OCI-LY1 (cell line): ENCODE measurements at regions not wholly inside any gene's neighbourhood (a gene's known extent, or its start where the extent isn't known, plus 50 kb on each side); places are given as distances from the start of the nearest gene placed in this dataset.

Source experiments
- EZH2 ChIP-seq: fragments of 200-600 bp; sonication (generic), shearing (Covaris generic); IDR thresholded peaks from 2 replicates; pipeline ENCODE4 v1.8.0; 2017; ENCODE audit warnings: borderline replicate concordance, mixed run types, mild to moderate bottlenecking, antibody characterized with exemption, low read length, moderate library complexity, mixed read lengths
- TF ChIP-seq, protein P1 (sequence below): fragments of 200-600 bp; sonication (generic), shearing (Covaris generic); IDR thresholded peaks from 2 replicates; pipeline ENCODE4 v1.5.1; 2017; ENCODE audit warnings: mild to moderate bottlenecking, antibody characterized with exemption, low read length, moderate library complexity, mixed read lengths

- TF ChIP-seq, protein P1, sequence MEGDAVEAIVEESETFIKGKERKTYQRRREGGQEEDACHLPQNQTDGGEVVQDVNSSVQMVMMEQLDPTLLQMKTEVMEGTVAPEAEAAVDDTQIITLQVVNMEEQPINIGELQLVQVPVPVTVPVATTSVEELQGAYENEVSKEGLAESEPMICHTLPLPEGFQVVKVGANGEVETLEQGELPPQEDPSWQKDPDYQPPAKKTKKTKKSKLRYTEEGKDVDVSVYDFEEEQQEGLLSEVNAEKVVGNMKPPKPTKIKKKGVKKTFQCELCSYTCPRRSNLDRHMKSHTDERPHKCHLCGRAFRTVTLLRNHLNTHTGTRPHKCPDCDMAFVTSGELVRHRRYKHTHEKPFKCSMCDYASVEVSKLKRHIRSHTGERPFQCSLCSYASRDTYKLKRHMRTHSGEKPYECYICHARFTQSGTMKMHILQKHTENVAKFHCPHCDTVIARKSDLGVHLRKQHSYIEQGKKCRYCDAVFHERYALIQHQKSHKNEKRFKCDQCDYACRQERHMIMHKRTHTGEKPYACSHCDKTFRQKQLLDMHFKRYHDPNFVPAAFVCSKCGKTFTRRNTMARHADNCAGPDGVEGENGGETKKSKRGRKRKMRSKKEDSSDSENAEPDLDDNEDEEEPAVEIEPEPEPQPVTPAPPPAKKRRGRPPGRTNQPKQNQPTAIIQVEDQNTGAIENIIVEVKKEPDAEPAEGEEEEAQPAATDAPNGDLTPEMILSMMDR: no peak
- TF ChIP-seq EZH2: no peak
Measured at GRCh38 chr1:209445576-209445975, 137.9 kb upstream of the CAMK1G start.
